ENCODE measurements at regions not wholly inside any gene's neighbourhood (a gene's known extent, or its start where the extent isn't known, plus 50 kb on each side); places are given as distances from the start of the nearest gene placed in this dataset.

DNA sequence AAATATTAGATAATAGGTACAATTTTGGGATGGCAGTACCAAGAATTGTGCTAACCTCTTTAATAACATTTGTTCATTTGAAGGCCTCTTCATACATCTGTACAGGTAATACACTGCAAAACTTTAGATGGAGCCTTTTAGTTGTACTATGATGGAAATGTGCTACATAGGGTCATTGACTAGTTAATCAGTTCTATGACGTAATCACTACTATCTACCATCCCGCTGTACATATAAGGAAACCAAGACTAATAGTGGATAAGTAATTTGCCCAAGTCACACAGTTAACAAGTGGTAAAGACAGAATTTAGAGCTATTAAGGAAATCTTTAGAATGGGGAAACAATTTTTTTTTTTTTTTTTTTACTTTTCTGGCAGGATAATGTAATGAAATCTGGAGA lies 521.3 kb downstream of the TUSC7 start:
- H3K9ac ChIP-seq (ENCODE audit: low read length) = no peak overlapping the region
- H3K79me2 ChIP-seq (ENCODE audit: low read length) = no peaks in the 10 kb centered on the region
- H4K20me1 ChIP-seq (ENCODE audit: insufficient read depth, low read length) = no peaks in the 10 kb centered on the region
- no peak overlapping the region for H3K4me3 ChIP-seq (ENCODE audit: low read length)
- H3F3A ChIP-seq (ENCODE audit: insufficient read depth, low read length) = no peaks in the 10 kb centered on the region
- H3K9me2 ChIP-seq (replicated peaks; ENCODE audit: insufficient read depth, low read length) = no peaks in the 10 kb centered on the region
- TF ChIP-seq EZH2phosphoT487 (IDR thresholded peaks at IDR 0.05; ENCODE audit: low read length) (no peak), EZH2 (optimal IDR thresholded peaks at IDR 0.05; ENCODE audit: low read depth, low read length) (no peak)
- TF ChIP-seq, protein P1, sequence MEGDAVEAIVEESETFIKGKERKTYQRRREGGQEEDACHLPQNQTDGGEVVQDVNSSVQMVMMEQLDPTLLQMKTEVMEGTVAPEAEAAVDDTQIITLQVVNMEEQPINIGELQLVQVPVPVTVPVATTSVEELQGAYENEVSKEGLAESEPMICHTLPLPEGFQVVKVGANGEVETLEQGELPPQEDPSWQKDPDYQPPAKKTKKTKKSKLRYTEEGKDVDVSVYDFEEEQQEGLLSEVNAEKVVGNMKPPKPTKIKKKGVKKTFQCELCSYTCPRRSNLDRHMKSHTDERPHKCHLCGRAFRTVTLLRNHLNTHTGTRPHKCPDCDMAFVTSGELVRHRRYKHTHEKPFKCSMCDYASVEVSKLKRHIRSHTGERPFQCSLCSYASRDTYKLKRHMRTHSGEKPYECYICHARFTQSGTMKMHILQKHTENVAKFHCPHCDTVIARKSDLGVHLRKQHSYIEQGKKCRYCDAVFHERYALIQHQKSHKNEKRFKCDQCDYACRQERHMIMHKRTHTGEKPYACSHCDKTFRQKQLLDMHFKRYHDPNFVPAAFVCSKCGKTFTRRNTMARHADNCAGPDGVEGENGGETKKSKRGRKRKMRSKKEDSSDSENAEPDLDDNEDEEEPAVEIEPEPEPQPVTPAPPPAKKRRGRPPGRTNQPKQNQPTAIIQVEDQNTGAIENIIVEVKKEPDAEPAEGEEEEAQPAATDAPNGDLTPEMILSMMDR (IDR thresholded peaks at IDR 0.05; ENCODE audit: low read length) = no peak
- no peak for DNase-seq
- H3K36me3 ChIP-seq (replicated peaks; ENCODE audit: insufficient read depth, low read length) = no peaks in the 10 kb centered on the region
- no peaks in the 10 kb centered on the region for H3K9me3 ChIP-seq (replicated peaks; ENCODE audit: insufficient read depth, low read length)
- H3K27ac ChIP-seq (ENCODE audit: low read length) = no peak overlapping the region
- H3K27me3 ChIP-seq (replicated peaks; ENCODE audit: insufficient read depth, low read length) = no peaks in the 10 kb centered on the region
- H2AFZ ChIP-seq (ENCODE audit: low read length) = no peak overlapping the region
- H3K4me2 ChIP-seq (ENCODE audit: low read depth, low read length) = no peak overlapping the region
- H3K4me1 ChIP-seq (ENCODE audit: low read length) = no peaks in the 10 kb centered on the region

DNA sequence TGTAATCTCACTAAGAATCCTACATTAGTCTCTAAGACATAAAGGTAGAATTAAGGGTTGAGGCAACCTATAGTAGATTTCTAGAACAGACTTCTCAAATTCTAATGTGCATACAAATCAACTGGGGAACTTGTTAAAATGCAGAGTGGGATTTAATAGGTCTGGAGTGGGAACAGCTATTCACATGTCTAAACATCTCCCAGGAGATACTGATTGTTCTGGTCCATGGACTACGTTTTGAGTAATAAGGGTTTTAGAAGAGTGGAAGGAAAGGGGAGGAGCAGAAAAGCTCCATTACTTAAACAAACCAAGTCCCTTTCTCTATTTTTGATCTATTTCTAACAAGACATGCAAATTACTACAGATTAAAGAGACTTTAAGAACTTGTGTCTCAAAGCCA lies 524.8 kb downstream of the TUSC7 start:
- no peaks in the 10 kb centered on the region for H3F3A ChIP-seq (ENCODE audit: insufficient read depth, low read length)
- no peak overlapping the region for H2AFZ ChIP-seq (ENCODE audit: low read length)
- no peaks in the 10 kb centered on the region for H3K36me3 ChIP-seq (replicated peaks; ENCODE audit: insufficient read depth, low read length)
- no peak overlapping the region for H3K9ac ChIP-seq (ENCODE audit: low read length)
- H3K9me3 ChIP-seq (replicated peaks; ENCODE audit: insufficient read depth, low read length) = no peaks in the 10 kb centered on the region
- no peaks in the 10 kb centered on the region for H3K4me1 ChIP-seq (ENCODE audit: low read length)
- no peaks in the 10 kb centered on the region for H3K9me2 ChIP-seq (replicated peaks; ENCODE audit: insufficient read depth, low read length)
- H3K4me3 ChIP-seq (ENCODE audit: low read length) = no peak overlapping the region
- no peak overlapping the region for H3K27ac ChIP-seq (ENCODE audit: low read length)
- no peaks in the 10 kb centered on the region for H3K27me3 ChIP-seq (replicated peaks; ENCODE audit: insufficient read depth, low read length)
- TF ChIP-seq EZH2 (optimal IDR thresholded peaks at IDR 0.05; ENCODE audit: low read depth, low read length) (no peak), EZH2phosphoT487 (IDR thresholded peaks at IDR 0.05; ENCODE audit: low read length) (no peak)
- TF ChIP-seq, protein P1 (IDR thresholded peaks at IDR 0.05; ENCODE audit: low read length) = no peak
- no peaks in the 10 kb centered on the region for H4K20me1 ChIP-seq (ENCODE audit: insufficient read depth, low read length)
- H3K4me2 ChIP-seq (ENCODE audit: low read depth, low read length) = no peak overlapping the region
- DNase-seq = no peak
- H3K79me2 ChIP-seq (ENCODE audit: low read length) = no peaks in the 10 kb centered on the region

DNA sequence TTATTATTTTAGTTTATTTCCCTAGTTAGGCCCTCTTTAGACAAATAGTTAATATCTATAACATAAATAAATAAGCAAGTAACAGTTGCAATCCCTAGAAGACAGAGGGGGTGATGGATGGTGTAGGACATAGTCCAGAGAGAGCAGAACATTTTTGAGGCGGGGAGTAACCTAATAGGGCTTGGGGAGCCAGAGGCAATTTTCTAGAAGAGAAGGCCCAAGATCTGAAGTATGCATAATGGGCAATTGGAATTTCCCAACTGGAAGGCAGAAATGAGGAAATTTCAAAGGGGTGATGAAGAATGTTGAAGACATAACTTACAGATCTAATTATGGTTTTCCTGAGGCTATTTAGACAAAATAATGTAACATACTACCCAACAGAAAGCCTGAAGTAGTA lies 525.7 kb downstream of the TUSC7 start:
- Histone ChIP-seq H3K4me3 (ENCODE audit: low read length) (no peak overlapping the region), H2AFZ (ENCODE audit: low read length) (no peak overlapping the region), H3K27me3 (replicated peaks; ENCODE audit: insufficient read depth, low read length) (no peaks in the 10 kb centered on the region), H3K4me1 (ENCODE audit: low read length) (no peaks in the 10 kb centered on the region), H3K79me2 (ENCODE audit: low read length) (no peaks in the 10 kb centered on the region), H3F3A (ENCODE audit: insufficient read depth, low read length) (no peaks in the 10 kb centered on the region), H3K9ac (ENCODE audit: low read length) (no peak overlapping the region), H3K36me3 (replicated peaks; ENCODE audit: insufficient read depth, low read length) (no peaks in the 10 kb centered on the region), H3K27ac (ENCODE audit: low read length) (no peak overlapping the region), H3K9me2 (replicated peaks; ENCODE audit: insufficient read depth, low read length) (no peaks in the 10 kb centered on the region), H4K20me1 (ENCODE audit: insufficient read depth, low read length) (no peaks in the 10 kb centered on the region), H3K4me2 (ENCODE audit: low read depth, low read length) (no peak overlapping the region), H3K9me3 (replicated peaks; ENCODE audit: insufficient read depth, low read length) (no peaks in the 10 kb centered on the region)
- TF ChIP-seq, protein P1 (IDR thresholded peaks at IDR 0.05; ENCODE audit: low read length) = no peak
- TF ChIP-seq EZH2 (optimal IDR thresholded peaks at IDR 0.05; ENCODE audit: low read depth, low read length) = no peak
- TF ChIP-seq EZH2phosphoT487 (IDR thresholded peaks at IDR 0.05; ENCODE audit: low read length) = no peak
- no peak for DNase-seq

All from MM.1S (cell line).